Activated T-cell treated with anti-CD3 and anti-CD28 coated beads, Interleukin-2, amount 50 U/mL, for 4 hours (primary cell): ENCODE measurements at regions not wholly inside any gene's neighbourhood (a gene's known extent, or its start where the extent isn't known, plus 50 kb on each side); places are given as distances from the start of the nearest gene placed in this dataset.

Source experiments
- ATAC-seq, 2 donors: fragments of 200-7000 bp; cut with Tn5 transposase; one replicate each; pipeline ENCODE4 v1.10.0; 2021
- DNase-seq: peaks from one replicate; pipeline ENCODE4 v3.0.0-alpha.2; 2020
- H3K27me3 Mint-ChIP-seq: one replicate; pipeline ENCODE4 v1.8.0; 2021; ENCODE audit warnings: low read depth, mixed read lengths
- H3K36me3 Mint-ChIP-seq: one replicate; pipeline ENCODE4 v1.8.0; 2022; ENCODE audit warnings: mixed read lengths; ENCODE audit not compliant: insufficient read depth
- H3K4me1 Mint-ChIP-seq: one replicate; pipeline ENCODE4 v1.8.0; 2021; ENCODE audit warnings: low read depth, mixed read lengths
- H3K4me3 Mint-ChIP-seq: one replicate; pipeline ENCODE4 v1.8.0; 2021; ENCODE audit warnings: mild to moderate bottlenecking, moderate library complexity, mixed read lengths
- H3K9me3 Mint-ChIP-seq: one replicate; pipeline ENCODE4 v1.8.0; 2021; ENCODE audit warnings: mixed read lengths

DNA sequence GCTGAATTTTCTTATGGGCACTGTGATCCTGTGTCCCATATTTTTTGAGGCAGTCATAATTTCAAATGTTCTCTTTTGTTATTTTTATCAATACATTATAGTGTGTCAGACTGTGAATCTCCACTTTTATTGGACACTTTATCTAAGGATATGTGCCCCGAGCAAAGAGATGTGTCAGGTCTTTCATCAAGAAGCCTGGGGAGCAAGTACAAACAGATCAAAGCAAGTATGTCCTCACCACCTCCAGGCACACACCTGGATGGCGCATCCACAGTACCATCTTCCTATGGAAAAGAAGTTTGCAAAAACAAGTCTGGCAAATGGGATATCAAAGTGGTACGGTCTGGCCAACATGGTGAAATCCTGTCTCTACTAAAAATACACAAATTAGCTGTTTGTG is 81.0 kb upstream of the ZNF236 start:
- Mint-ChIP-seq H3K4me1 (peaks cover 2% of the 10 kb centered on the region), H3K36me3 (no peaks in the 10 kb centered on the region), H3K9me3 (no peaks in the 10 kb centered on the region), H3K4me3 (no peak overlapping the region), H3K27me3 (peaks cover 5% of the 10 kb centered on the region)
- ATAC-seq (no peak), DNase-seq (no peak)

DNA sequence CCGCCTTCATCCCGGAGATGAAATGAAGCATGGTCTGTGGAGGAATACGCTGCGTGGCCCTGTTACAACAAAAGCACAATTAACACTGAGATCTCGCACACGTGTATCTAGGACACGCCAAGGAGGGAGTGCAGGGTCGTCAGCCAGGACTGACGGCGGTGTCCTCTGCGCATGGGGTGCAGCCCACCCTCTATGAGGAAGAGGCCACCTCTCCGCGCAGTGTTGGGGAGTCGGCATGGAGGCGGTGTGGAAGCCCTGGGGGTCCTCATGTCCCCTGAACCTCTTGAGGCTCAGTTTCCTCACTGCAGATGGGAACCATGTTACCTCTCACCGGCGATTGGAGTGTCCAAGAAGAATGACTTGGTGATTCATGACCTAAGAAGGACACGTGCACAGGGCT is 86.0 kb upstream of the ZNF236 start:
- Mint-ChIP-seq H3K27me3 (peaks cover 9% of the 10 kb centered on the region), H3K36me3 (no peaks in the 10 kb centered on the region), H3K4me3 (no peak overlapping the region), H3K4me1 (peaks cover 4% of the 10 kb centered on the region), H3K9me3 (no peaks in the 10 kb centered on the region)
- DNase-seq: no peak
- no peak for ATAC-seq

DNA sequence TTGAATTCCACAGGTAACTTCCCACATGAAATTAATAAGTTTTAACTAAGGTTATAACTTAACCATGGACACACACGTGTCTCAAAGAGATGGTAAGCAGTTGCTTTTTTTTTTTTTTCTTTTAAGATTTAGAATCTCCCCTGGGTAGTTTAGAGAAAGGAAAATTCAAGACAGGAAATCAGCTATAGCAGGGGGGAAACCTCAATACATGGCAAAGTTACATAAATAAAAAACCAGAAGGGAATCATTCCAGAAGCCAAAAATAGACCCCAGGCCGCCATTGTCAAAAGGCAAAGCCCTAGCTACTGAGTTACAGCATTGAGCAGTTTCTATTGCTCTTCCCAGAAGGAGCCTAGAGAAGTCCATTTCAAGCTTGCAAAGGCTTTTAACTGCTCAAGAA is 91.5 kb upstream of the ZNF236 start:
- peaks cover 6% of the 10 kb centered on the region for H3K27me3 Mint-ChIP-seq
- peaks cover 2% of the 10 kb centered on the region for H3K4me1 Mint-ChIP-seq
- no peak for DNase-seq
- no peaks in the 10 kb centered on the region for H3K36me3 Mint-ChIP-seq
- ATAC-seq: no peak
- peaks cover 9% of the 10 kb centered on the region for H3K9me3 Mint-ChIP-seq
- no peak overlapping the region for H3K4me3 Mint-ChIP-seq

DNA sequence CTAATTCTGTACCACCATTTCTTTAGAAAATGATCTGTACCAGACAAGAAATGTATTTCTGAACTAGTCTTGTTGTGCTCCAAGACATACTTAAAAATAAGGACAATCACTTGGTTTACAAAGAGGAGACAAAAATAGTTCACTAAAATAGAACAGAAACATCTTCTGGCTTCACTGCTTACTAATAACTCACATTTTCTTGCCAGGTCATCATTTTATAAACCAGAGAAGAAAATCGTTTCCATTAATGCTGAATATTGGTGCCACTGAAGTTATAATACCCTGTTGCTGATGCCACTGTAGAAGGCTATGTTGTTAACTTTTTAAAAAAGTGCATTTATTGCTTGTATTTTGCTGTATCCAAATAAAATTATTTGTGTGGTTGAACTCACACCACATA is 94.8 kb upstream of the ZNF236 start:
- DNase-seq: no peak
- H3K4me3 Mint-ChIP-seq: no peak overlapping the region

DNA sequence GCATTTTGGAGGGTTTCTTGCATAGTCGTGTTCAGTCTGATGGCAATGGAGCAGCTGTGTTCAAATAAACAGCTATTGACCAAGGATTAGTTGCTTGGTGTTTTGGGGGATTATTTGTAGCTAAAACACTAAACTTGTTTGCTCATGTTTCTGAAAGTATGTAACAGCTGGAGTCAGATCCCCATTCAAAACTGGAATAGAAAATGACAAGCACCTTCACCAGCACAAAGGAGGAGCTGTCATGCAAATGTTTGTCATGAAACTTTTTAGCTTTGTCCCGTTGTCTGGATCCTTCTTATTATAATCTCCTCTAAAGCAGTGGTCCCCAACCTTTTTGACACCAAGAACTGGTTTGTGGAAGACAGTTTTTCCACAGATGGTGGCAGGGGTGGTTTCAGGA is 96.9 kb upstream of the ZNF236 start:
- ATAC-seq: no peak
- H3K4me1 Mint-ChIP-seq: peaks cover 38% of the 10 kb centered on the region

More for the DNA sequence above, 94.8 kb upstream of the ZNF236 start:
- Mint-ChIP-seq H3K36me3 (no peaks in the 10 kb centered on the region), H3K27me3 (peaks cover 5% of the 10 kb centered on the region), H3K9me3 (peaks cover 9% of the 10 kb centered on the region), H3K4me1 (peaks cover 20% of the 10 kb centered on the region)
- no peak for ATAC-seq

DNA sequence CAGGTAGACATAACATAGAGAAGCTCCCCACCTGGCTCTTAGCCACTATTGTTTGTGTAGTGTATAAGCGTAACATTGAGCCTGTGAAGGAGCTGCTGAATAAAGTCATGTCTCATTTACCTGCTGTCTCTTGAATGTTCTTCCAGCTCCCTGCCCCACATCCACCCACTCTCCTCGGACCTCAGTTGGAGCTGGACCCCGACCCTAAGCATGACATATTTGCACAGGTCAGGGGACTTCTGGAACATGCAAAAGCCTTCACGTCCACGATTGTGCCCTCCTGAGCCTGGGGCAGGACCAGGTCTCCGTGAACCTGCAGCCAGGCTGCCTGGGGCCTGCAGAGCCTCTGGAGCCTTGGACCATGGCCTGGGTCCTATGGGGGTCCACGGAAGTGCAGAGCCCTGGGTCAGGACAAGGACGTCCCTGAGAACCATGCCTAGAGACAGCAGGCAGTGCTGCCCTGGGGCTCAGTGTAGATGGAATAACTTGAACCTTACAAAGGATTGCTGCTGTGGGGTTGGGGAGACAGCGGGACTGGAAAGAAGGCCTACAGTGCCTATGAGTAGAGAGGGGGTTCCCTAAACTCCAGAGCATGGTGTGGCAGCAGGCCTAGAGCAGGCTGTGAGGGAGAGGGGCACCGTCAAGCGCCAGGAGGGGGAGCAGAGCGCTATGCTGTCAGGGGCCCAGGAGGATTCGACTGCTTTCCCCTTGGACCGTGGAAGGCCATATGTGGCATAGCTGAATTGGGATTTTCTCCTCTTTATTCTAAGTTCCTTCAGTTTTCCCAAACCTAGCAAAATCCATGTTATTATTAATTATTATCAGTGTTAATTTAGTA is 99.9 kb upstream of the ZNF236 start:
- H3K4me3 Mint-ChIP-seq: no peak overlapping the region
- ATAC-seq (no peak), DNase-seq (no peak)
- H3K9me3 Mint-ChIP-seq: no peaks in the 10 kb centered on the region
- H3K36me3 Mint-ChIP-seq: no peaks in the 10 kb centered on the region
- H3K27me3 Mint-ChIP-seq: no peaks in the 10 kb centered on the region
- H3K4me1 Mint-ChIP-seq: peaks cover 49% of the 10 kb centered on the region

More for the DNA sequence above, 96.9 kb upstream of the ZNF236 start:
- no peak for DNase-seq
- H3K9me3 Mint-ChIP-seq: peaks cover 9% of the 10 kb centered on the region
- no peak overlapping the region for H3K4me3 Mint-ChIP-seq
- H3K27me3 Mint-ChIP-seq: no peaks in the 10 kb centered on the region
- no peaks in the 10 kb centered on the region for H3K36me3 Mint-ChIP-seq

DNA sequence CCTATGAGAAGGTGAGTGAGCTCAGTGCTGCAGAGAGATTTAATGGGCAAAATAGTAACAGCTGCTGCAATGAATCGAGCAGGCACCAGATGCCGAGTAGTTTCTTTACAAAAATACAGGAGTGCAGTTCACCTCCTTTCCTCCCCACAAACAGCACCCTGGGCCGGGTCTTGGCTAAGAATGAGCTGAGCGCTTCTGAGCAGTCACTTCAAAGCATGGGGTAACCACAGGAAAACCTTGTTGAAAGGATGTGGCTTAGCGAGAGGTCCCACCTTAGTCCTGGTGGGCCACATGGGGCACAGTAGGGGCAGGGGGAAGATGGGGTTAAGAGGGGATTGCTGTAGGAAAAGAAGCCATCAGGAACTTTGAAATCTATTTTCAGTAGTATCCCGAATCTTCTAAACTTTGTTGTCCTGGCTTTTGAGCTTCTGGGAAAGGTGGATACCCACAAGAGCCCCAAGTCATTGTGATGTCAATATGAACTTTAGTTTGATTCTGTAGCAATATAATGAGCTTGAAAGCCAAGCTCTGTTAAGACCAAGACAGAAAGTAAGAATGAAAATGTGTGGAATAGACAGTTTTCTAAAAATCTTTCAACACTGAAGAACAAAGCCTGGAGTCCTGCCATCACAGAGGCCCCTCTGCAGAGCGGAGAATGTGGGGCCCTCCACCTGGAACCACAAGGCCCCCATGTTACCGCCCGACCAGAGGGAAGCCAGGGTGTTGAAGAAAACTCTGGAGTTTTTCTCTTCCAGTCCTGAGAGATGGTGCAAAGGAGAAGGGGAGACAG is 101.0 kb upstream of the ZNF236 start:
- Mint-ChIP-seq H3K36me3 (no peaks in the 10 kb centered on the region), H3K4me1 (peaks cover 49% of the 10 kb centered on the region), H3K27me3 (no peaks in the 10 kb centered on the region), H3K9me3 (no peaks in the 10 kb centered on the region), H3K4me3 (peak overlapping the region; percentile 50)
- DNase-seq (peak; percentile 34), ATAC-seq (peak; percentile 88 to 90)

DNA sequence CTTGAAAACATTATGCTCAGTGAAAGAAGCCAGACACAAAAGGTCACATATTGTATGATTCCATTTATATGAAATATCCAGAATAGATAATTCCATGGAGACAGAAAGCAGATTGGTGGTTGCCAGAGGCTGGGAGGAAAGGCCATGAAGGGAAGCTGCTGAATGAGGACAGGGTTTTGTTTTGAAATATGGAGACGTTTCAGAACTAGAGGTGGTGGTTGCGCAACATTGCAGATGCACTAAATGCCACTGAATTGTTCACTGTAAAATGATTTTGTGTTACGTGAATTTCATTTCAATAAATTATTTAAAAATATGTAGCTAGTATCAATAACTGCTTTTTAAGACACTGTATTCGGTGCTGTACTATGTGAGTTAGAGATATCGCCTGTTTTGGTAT is 101.7 kb upstream of the ZNF236 start:
- no peaks in the 10 kb centered on the region for H3K36me3 Mint-ChIP-seq
- H3K4me3 Mint-ChIP-seq: peak overlapping the region; percentile 50
- no peaks in the 10 kb centered on the region for H3K27me3 Mint-ChIP-seq
- ATAC-seq (no peak), DNase-seq (no peak)
- H3K9me3 Mint-ChIP-seq: no peaks in the 10 kb centered on the region
- H3K4me1 Mint-ChIP-seq: peaks cover 49% of the 10 kb centered on the region

DNA sequence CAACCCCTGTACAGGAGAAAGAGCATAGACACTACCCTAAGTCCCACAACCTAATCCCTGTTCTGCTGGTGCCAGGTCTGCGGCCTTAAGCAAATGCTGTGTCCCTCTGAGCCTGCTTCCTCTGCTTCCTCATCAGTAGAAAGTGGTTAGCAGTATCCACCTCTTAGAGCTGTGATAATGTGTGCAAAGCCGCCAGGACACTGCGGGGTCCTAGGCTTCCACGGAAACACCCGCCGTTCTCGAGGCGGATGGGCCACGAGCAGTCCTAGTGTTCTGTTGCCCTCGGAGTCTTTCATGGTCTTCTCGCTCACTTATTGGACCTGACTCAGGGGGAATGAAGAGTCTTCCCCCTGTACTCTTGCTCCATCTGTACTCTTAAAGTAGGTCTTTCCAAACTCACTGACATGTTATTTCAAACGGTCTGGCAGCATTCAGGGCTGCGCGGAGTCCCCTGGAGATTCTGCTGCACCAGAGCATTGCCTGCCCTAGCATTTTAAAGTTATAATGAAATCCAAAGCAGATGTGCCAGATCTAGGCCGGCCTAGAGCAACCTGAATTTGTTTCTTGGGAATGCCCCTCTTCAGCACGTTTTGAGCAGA is 107.2 kb upstream of the ZNF236 start:
- no peaks in the 10 kb centered on the region for H3K27me3 Mint-ChIP-seq
- no peak for DNase-seq
- H3K36me3 Mint-ChIP-seq: no peaks in the 10 kb centered on the region
- H3K9me3 Mint-ChIP-seq: no peaks in the 10 kb centered on the region
- ATAC-seq: no peak
- H3K4me3 Mint-ChIP-seq: no peak overlapping the region
- peaks cover 7% of the 10 kb centered on the region for H3K4me1 Mint-ChIP-seq

DNA sequence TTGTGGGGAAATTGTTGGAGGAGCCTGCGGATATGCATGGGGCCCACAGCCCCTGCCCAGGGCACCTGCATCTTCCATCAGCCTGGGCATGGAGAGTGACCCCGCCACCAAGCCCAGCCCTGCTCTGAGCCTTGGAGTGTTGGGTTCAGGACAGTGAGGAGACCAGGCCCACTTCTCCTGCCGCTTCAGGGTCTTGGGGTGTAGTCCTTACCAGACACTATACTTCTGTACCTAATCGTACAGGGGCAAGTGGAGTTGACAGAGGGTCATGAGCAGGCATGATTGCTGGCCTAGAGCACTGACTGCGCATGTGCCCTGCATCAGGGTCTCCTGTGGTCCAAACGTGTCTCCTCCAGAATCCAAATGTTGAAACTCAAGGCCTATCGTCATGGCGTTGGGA is 108.9 kb upstream of the ZNF236 start:
- no peak for ATAC-seq
- no peak overlapping the region for H3K4me3 Mint-ChIP-seq
- no peaks in the 10 kb centered on the region for H3K9me3 Mint-ChIP-seq
- H3K27me3 Mint-ChIP-seq: no peaks in the 10 kb centered on the region
- no peak for DNase-seq
- H3K36me3 Mint-ChIP-seq: no peaks in the 10 kb centered on the region
- peaks cover 3% of the 10 kb centered on the region for H3K4me1 Mint-ChIP-seq

DNA sequence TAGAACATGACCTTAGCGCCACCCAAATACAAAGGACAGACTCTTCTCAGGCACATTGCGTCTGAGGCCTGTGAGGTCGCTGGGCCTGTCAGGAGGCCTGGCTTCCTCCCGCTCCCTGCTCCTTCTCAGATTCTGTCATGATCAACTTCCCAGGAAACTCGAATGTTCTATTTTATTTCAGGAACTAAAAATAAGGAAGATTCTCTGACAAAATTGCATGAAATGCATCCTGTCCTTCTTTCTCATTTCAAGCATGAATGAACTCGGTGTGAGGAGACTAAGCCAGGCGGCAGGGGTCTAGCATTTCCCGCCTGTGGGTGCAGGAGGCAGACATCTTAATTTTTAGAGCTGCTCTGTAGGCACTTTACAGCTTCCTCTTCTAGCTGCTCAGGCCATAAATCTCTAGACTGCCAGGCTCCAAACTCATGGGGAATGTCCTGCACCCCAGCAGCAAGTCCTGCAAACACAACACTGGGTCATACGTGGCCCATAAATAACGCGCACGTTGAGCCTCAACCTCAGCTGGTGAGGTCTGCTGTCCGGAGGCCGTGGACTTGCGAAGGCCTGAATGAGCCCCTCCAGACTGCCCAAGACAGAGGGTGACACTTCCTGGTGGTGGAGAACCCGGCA is 109.7 kb upstream of the ZNF236 start:
- H3K4me1 Mint-ChIP-seq: peaks cover 3% of the 10 kb centered on the region
- H3K27me3 Mint-ChIP-seq: no peaks in the 10 kb centered on the region
- H3K4me3 Mint-ChIP-seq: no peak overlapping the region
- DNase-seq: no peak
- no peaks in the 10 kb centered on the region for H3K9me3 Mint-ChIP-seq
- no peaks in the 10 kb centered on the region for H3K36me3 Mint-ChIP-seq
- ATAC-seq: no peak

DNA sequence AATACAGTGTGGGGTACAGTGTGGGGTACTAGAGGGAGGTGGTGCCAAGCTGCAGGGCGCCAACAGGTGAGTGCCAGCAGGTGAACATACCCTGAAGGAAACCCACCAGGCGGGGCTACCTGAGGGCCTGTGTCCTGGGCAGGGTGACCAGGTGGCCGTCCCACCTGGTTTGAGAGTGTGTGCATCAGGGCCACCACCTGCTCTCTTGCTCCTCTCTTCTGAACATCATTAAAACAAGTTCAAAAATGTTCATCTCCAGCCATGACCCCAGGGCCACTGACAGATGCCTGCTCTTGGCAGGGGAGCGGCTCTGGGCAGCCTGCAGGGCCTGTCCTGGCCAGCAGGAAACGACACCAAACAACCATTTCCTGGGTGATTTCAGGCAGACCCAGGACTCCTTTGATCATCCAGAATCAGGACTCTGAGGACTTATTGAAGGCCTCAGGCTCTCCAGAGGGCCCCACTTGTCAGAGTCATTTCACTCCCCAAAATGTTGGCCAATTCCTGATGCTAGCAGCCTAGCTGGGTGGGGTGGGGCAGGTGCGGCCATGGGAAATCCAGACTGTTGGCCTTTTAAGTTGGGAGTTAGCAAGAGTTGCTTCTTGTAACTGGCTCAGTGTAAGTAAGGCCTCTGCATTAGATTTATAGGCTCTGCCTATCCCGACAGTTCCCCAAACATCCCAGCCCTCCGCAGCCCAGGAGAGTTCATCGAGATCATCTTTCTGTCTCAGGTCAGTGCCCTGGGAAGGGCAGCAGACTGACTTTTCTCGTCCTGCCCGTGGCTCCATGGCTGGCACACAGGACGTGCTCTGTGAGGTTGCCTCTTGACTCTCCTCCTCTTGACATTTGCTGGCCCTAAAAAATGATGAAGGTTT is 111.5 kb upstream of the ZNF236 start:
- Mint-ChIP-seq H3K4me1 (peaks cover 3% of the 10 kb centered on the region), H3K9me3 (no peaks in the 10 kb centered on the region), H3K36me3 (no peaks in the 10 kb centered on the region), H3K4me3 (no peak overlapping the region), H3K27me3 (no peaks in the 10 kb centered on the region)
- ATAC-seq (no peak), DNase-seq (no peak)

DNA sequence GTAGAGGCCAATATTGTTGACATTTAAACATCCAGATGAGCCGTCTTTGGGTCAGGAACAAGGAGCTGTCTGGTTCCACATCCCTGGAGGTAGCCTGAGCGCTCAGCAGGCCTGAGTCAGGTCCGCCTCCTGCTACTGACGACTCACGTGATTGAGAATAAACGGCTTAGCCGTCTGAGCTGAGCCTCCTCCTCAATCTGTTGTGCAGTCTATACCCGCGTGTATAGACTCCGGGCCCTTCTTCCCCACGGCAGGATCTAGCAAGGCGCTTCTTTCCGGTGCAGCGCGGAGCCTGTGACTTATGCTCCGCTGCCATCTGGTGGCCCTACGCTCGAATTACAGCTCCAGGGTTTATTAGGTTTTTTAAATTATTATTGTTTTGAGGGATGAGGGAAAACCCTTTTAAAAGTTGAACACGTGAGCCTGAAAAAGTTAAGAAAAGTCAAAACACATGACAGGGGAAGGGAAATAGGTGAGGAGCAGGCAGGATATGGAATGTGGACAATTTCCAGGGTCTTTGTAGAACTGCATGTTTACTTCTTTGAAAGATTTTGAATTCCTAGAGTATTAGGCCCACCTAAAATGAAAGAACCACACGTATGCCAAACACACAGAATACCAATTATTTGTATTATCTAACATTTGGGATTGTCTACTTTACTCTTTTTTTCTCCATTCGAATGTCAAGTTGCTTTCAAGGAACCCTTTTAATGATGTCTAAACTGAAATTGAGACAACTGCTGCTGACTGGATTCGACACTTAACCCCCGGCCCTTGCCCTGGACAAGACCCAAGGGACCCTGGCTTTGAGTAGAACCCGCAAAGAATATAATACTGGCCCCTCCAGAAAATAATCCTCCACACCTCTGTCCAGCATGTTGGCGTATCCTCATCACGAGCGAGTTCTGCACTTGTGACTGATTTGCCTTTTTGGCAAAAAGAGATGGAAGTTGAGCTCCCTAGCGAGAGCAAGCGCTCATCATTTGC is 112.4 kb upstream of the ZNF236 start:
- Mint-ChIP-seq H3K36me3 (no peaks in the 10 kb centered on the region), H3K4me1 (peaks cover 3% of the 10 kb centered on the region), H3K9me3 (no peaks in the 10 kb centered on the region), H3K27me3 (no peaks in the 10 kb centered on the region), H3K4me3 (no peak overlapping the region)
- ATAC-seq: peak; percentile 77 to 94
- peak; percentile 54 for DNase-seq
